Activated naive CD8-positive, alpha-beta T cell treated with anti-CD3 and anti-CD28 coated beads, Interleukin-2, amount 50 U/mL, for 24 hours (primary cell): ENCODE measurements at regions not wholly inside any gene's neighbourhood (a gene's known extent, or its start where the extent isn't known, plus 50 kb on each side); places are given as distances from the start of the nearest gene placed in this dataset.
"Not testable (repeated sequence)": the region's sequence is repeated elsewhere in the genome, so short reads cannot be mapped to it uniquely, and the experiment has no call there.

Source experiments
- ATAC-seq: fragments of 150-1000 bp; cut with Tn5 transposase; one replicate; pipeline ENCODE4 v1.10.0; 2021
- DNase-seq: peaks from one replicate; pipeline ENCODE4 v3.0.0; 2021
- H3K27ac Mint-ChIP-seq: one replicate; pipeline ENCODE4 v1.8.0; 2021; ENCODE audit warnings: mild to moderate bottlenecking, mixed read lengths
- H3K27me3 Mint-ChIP-seq: one replicate; pipeline ENCODE4 v1.8.0; 2021; ENCODE audit warnings: mixed read lengths
- H3K36me3 Mint-ChIP-seq: one replicate; pipeline ENCODE4 v1.8.0; 2021; ENCODE audit warnings: low read depth, mixed read lengths
- H3K4me1 Mint-ChIP-seq: one replicate; pipeline ENCODE4 v1.8.0; 2021; ENCODE audit warnings: mixed read lengths
- H3K4me3 Mint-ChIP-seq: one replicate; pipeline ENCODE4 v1.8.0; 2021; ENCODE audit warnings: mild to moderate bottlenecking, moderate library complexity, mixed read lengths
- H3K9me3 Mint-ChIP-seq: one replicate; pipeline ENCODE4 v1.8.0; 2021; ENCODE audit warnings: mixed read lengths

GRCh38 chr4:104549736-104550135 lies 55.0 kb upstream of the CXXC4 start:
- Mint-ChIP-seq H3K4me3 (no peak overlapping the region), H3K27ac (no peak overlapping the region), H3K27me3 (no peaks in the 10 kb centered on the region), H3K36me3 (no peaks in the 10 kb centered on the region), H3K4me1 (no peaks in the 10 kb centered on the region), H3K9me3 (no peaks in the 10 kb centered on the region)
- ATAC-seq: no peak
- DNase-seq: no peak

GRCh38 chr4:104559502-104559901 lies 64.8 kb upstream of the CXXC4 start:
- Mint-ChIP-seq H3K4me3 (no peak overlapping the region), H3K27ac (no peak overlapping the region), H3K9me3 (no peaks in the 10 kb centered on the region), H3K36me3 (no peaks in the 10 kb centered on the region), H3K4me1 (no peaks in the 10 kb centered on the region), H3K27me3 (no peaks in the 10 kb centered on the region)
- DNase-seq: no peak
- no peak for ATAC-seq

GRCh38 chr4:104571341-104571740 lies 76.6 kb upstream of the CXXC4 start:
- Mint-ChIP-seq H3K4me3 (no peak overlapping the region), H3K27me3 (no peaks in the 10 kb centered on the region), H3K36me3 (no peaks in the 10 kb centered on the region), H3K4me1 (no peaks in the 10 kb centered on the region), H3K27ac (no peak overlapping the region), H3K9me3 (no peaks in the 10 kb centered on the region)
- DNase-seq (no peak), ATAC-seq (no peak)

DNA sequence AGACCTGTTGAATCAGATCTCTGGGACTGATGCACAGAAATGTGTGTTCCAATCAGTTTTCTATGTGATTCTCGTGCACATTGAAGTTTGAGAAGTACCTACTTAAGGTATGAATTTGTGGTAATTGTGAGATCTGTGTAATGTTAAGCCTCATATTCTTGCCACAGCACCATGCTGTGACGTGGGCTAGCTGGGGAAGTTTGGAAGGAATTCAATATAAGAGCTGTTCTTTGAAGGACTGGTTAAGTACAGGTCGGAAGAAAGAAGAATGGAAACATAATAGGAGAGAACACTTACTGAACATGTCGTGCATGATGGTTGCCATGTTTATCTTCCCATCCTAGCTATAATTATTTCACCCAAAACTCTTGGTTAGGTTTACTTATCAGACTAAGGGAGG lies 79.7 kb upstream of the CXXC4 start:
- no peak overlapping the region for H3K4me3 Mint-ChIP-seq
- H3K27me3 Mint-ChIP-seq: no peaks in the 10 kb centered on the region
- DNase-seq: no peak
- H3K9me3 Mint-ChIP-seq: no peaks in the 10 kb centered on the region
- H3K36me3 Mint-ChIP-seq: no peaks in the 10 kb centered on the region
- no peak for ATAC-seq
- no peaks in the 10 kb centered on the region for H3K4me1 Mint-ChIP-seq
- no peak overlapping the region for H3K27ac Mint-ChIP-seq

- H3K27me3 Mint-ChIP-seq: no peaks in the 10 kb centered on the region
- no peak overlapping the region for H3K4me3 Mint-ChIP-seq
- DNase-seq (no peak), ATAC-seq (no peak)
- no peaks in the 10 kb centered on the region for H3K36me3 Mint-ChIP-seq
- no peaks in the 10 kb centered on the region for H3K4me1 Mint-ChIP-seq
- H3K9me3 Mint-ChIP-seq: no peaks in the 10 kb centered on the region
- H3K27ac Mint-ChIP-seq: no peak overlapping the region
These were observed 80.6 kb upstream of the CXXC4 start for GRCh38 chr4:104575278-104575677.

- Mint-ChIP-seq H3K4me1 (no peaks in the 10 kb centered on the region), H3K4me3 (no peak overlapping the region), H3K9me3 (no peaks in the 10 kb centered on the region), H3K27ac (no peak overlapping the region), H3K27me3 (no peaks in the 10 kb centered on the region), H3K36me3 (no peaks in the 10 kb centered on the region)
- no peak for ATAC-seq
- DNase-seq: no peak
These were observed 82.7 kb upstream of the CXXC4 start for GRCh38 chr4:104577405-104577804.

DNA sequence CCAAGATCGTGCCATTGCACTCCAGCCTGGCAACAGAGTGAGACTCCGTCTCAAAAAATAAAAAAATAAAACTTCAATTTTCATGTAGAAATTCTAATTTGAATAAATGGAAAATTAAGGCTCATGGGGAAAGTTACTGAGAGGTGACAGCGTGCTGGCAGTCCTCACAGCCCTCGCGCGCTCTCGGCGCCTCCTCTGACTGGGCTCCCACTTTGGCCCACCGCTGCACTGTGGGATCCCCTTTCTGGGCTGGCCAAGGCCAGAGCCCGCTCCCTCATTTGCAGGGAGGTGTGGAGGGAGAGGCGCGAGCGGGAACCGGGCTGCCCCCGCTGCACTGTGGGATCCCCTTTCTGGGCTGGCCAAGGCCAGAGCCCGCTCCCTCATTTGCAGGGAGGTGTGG lies 86.8 kb upstream of the CXXC4 start:
- H3K27ac Mint-ChIP-seq, ATAC-seq: not testable (repeated sequence)

DNA sequence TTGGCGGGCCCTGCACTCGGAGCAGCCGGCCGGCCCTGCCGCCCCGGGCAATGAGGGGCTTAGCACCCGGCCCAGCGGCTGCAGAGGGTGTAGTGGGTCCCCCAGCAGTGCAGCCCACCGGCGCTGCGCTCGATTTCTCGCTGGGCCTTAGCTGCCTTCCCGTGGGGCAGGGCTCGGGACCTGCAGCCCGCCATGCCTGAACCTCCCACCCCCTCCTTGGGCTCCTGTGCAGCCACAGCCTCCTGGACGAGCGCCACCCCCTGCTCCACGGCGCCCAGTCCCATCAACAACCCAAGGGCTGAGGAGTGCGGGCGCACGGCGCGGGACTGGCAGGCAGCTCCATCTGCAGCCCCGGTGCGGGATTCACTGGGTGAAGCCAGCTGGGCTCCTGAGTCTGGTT lies 87.4 kb upstream of the CXXC4 start:
- not testable (repeated sequence) for H3K27me3 Mint-ChIP-seq, H3K4me1 Mint-ChIP-seq, ATAC-seq, H3K27ac Mint-ChIP-seq, H3K9me3 Mint-ChIP-seq, DNase-seq, H3K4me3 Mint-ChIP-seq, H3K36me3 Mint-ChIP-seq

More for the DNA sequence above, 86.8 kb upstream of the CXXC4 start:
- not testable (repeated sequence) for DNase-seq, H3K9me3 Mint-ChIP-seq, H3K36me3 Mint-ChIP-seq, H3K4me3 Mint-ChIP-seq, H3K4me1 Mint-ChIP-seq, H3K27me3 Mint-ChIP-seq

- Mint-ChIP-seq H3K4me1 (peaks cover 2% of the 10 kb centered on the region), H3K27ac (no peak overlapping the region), H3K9me3 (no peaks in the 10 kb centered on the region), H3K27me3 (no peaks in the 10 kb centered on the region), H3K36me3 (no peaks in the 10 kb centered on the region), H3K4me3 (no peak overlapping the region)
- DNase-seq: no peak
- no peak for ATAC-seq
These were observed 94.7 kb upstream of the CXXC4 start for GRCh38 chr4:104589264-104589868.

DNA sequence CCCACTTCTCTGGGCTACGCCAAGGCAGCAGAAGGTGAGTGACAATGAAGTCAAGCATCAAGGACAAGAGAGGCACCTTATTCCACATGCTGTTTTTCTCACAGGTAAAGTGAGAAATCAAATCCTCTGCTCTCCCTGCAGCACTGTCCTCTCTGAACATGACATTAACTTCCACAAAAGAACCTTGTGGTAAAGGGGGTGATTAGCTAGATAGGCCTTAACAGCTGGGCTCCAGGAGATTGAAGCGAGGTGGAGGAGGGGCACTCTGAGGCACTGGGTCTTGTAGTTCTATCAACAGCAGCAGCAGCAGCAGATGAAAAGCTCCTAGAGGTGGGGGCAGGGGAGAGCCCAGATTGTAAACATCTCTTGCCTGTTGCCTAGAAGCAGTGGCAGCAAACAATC lies 96.8 kb upstream of the CXXC4 start:
- ATAC-seq (no peak), DNase-seq (no peak)
- H3K36me3 Mint-ChIP-seq: no peaks in the 10 kb centered on the region
- H3K9me3 Mint-ChIP-seq: no peaks in the 10 kb centered on the region
- peaks cover 2% of the 10 kb centered on the region for H3K4me1 Mint-ChIP-seq
- no peaks in the 10 kb centered on the region for H3K27me3 Mint-ChIP-seq
- no peak overlapping the region for H3K4me3 Mint-ChIP-seq
- no peak overlapping the region for H3K27ac Mint-ChIP-seq

- ATAC-seq (no peak), DNase-seq (no peak)
- H3K4me1 Mint-ChIP-seq: peaks cover 2% of the 10 kb centered on the region
- no peaks in the 10 kb centered on the region for H3K9me3 Mint-ChIP-seq
- H3K4me3 Mint-ChIP-seq: no peak overlapping the region
- no peaks in the 10 kb centered on the region for H3K27me3 Mint-ChIP-seq
- no peak overlapping the region for H3K27ac Mint-ChIP-seq
- H3K36me3 Mint-ChIP-seq: no peaks in the 10 kb centered on the region
These were observed 97.5 kb upstream of the CXXC4 start for GRCh38 chr4:104592183-104592582.

DNA sequence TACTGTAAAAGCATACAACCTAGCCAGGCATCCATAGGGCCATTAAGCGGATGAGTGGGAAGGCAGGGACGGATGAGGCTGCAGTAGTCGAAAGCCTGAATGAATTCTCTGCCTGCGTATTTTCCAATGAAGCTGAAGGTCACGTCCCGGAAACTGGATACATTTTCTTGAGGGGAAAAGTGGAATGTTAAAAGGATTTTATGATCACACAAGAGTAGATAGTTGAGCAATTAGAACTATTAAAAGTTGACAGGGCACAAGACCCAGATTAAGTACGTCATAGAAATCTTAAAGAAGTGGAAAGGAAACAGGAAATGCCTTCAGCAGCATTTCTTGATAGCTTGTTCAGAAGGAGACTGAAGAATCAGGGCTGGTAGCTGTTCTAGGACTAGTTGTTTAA lies 98.3 kb upstream of the CXXC4 start:
- no peak for DNase-seq
- Mint-ChIP-seq H3K4me3 (no peak overlapping the region), H3K27me3 (no peaks in the 10 kb centered on the region), H3K4me1 (peaks cover 2% of the 10 kb centered on the region), H3K9me3 (no peaks in the 10 kb centered on the region), H3K36me3 (no peaks in the 10 kb centered on the region), H3K27ac (no peak overlapping the region)
- ATAC-seq: no peak

DNA sequence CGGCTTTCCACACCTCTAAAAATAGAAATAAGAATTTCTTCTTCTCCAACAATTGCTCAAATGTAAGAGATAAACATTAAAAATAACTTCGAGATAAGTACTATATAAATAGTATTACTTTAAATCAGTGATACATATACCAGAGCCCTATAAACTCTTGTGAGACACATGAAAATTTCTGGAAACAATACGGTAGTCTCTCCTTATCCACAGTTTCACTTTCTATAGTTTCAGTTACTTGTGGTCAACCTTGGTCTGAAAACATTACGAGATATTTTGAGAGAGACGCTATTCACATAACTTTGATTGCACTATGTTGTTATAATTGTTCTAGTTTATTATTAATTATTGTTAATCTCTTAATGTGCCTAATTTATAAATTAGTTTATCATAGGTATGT lies 101.5 kb upstream of the CXXC4 start:
- H3K27ac Mint-ChIP-seq: no peak overlapping the region
- H3K36me3 Mint-ChIP-seq: no peaks in the 10 kb centered on the region
- DNase-seq (no peak), ATAC-seq (no peak)
- no peaks in the 10 kb centered on the region for H3K27me3 Mint-ChIP-seq
- H3K4me1 Mint-ChIP-seq: peaks cover 2% of the 10 kb centered on the region
- no peak overlapping the region for H3K4me3 Mint-ChIP-seq
- no peaks in the 10 kb centered on the region for H3K9me3 Mint-ChIP-seq

GRCh38 chr4:104615496-104615895 lies 120.8 kb upstream of the CXXC4 start:
- Mint-ChIP-seq H3K4me1 (no peaks in the 10 kb centered on the region), H3K36me3 (no peaks in the 10 kb centered on the region), H3K27me3 (peaks cover 3% of the 10 kb centered on the region), H3K9me3 (peaks cover 8% of the 10 kb centered on the region), H3K27ac (no peak overlapping the region), H3K4me3 (no peak overlapping the region)
- ATAC-seq: no peak
- DNase-seq: no peak

DNA sequence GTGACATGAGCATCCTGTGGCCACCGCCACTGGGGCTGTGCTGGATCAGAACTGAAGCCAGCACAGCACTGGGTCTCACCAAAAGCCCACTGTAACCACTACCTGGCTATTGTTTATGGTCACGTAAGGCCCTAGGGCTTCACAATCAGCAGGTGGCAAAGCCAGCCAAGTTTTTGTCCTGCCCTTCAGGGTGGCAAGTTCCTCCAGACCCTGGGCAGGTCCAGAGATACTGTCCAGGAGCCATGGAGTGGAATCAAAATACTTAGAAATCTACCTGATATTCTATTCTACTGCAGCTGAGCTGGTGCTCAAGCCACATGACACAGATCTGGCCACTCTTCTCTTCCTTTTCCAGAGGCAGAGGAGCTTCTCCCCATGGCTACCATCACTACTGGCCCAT lies 121.2 kb upstream of the CXXC4 start:
- H3K4me1 Mint-ChIP-seq: no peaks in the 10 kb centered on the region
- DNase-seq (no peak), ATAC-seq (no peak)
- H3K9me3 Mint-ChIP-seq: peaks cover 8% of the 10 kb centered on the region
- H3K27ac Mint-ChIP-seq: no peak overlapping the region
- H3K27me3 Mint-ChIP-seq: peaks cover 3% of the 10 kb centered on the region
- no peaks in the 10 kb centered on the region for H3K36me3 Mint-ChIP-seq
- no peak overlapping the region for H3K4me3 Mint-ChIP-seq

DNA sequence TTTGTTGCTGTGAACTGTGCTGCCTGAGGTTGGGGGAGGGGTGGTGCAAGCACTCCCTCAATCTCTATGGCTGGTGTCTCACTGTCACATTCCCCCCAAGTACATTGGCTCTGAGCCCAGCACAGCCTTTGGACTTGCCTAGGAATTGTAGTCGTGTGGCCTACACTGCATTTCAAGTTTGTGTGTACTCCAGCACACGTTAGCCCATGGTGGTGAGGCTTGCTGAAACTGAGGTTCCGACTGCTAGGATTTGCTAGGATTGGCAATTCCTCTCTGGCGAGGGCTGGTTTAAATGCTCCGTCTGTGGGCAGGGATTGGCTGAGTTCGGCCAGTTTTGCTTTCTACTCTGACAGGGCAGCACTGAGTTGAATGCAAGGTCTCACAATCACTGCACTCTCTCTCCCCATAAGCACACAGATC lies 121.7 kb upstream of the CXXC4 start:
- ATAC-seq: no peak
- Mint-ChIP-seq H3K27me3 (peaks cover 3% of the 10 kb centered on the region), H3K4me3 (no peak overlapping the region)

More for the DNA sequence above, 121.7 kb upstream of the CXXC4 start:
- Mint-ChIP-seq H3K9me3 (peaks cover 8% of the 10 kb centered on the region), H3K27ac (no peak overlapping the region), H3K36me3 (no peaks in the 10 kb centered on the region), H3K4me1 (no peaks in the 10 kb centered on the region)
- DNase-seq: no peak
